ENCODE measurements at regions not wholly inside any gene's neighbourhood (a gene's known extent, or its start where the extent isn't known, plus 50 kb on each side); places are given as distances from the start of the nearest gene placed in this dataset.
A peak's percentile ranks its signal among the peaks of the same experiment; 100 is the strongest.

DNA sequence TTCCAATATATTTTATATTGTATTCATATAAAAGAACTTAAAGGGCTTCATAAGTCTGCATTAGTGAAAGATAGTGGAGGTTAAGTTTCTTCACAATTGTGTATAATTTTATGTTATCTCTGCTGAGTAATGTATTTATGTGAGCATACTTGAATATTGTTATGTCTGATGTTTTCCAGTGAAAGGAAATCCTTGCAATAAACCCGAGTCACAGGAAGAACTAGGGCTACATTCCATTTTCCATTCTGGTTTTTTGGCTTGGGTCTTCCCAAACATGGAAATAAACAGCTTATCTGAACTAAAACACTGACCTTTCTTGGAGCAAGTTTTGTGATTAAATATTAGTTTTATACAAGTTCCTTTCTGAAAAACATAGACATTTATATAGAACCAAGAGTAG, 231.3 kb upstream of the GPRIN3 start:
- DNase-seq (ENCODE audit: low read depth, low spot score), result peak; percentile 94
- Histone ChIP-seq H2AFZ (ENCODE audit: low read depth, low read length) (no peak overlapping the region), H3K27me3 (ENCODE audit: control insufficient read depth in 2 of 2, insufficient read depth in 2 of 2, low read length in 2 of 2) (no peaks in the 10 kb centered on the region), H3K4me1 (ENCODE audit: control insufficient read depth, extremely low read depth, insufficient read depth, low read length) (peaks cover 64% of the 10 kb centered on the region), H3K36me3 (ENCODE audit: control insufficient read depth in 2 of 2, extremely low read depth in 1 of 2, insufficient read depth in 2 of 2, low read length in 2 of 2) (no peaks in the 10 kb centered on the region), H3K27ac (ENCODE audit: insufficient read depth, low read depth, low read length) (peak overlapping the region; percentile 94), H3K9me1 (replicated peaks; ENCODE audit: control insufficient read depth, extremely low read depth, insufficient read depth, low read length) (no peaks in the 10 kb centered on the region), H3K9ac (replicated peaks; ENCODE audit: extremely low read depth, insufficient read depth, low read length) (peak overlapping the region; percentile 72), H3K4me3 (replicated peaks in 1 of 3; ENCODE audit: insufficient read depth in 1 of 3, low read depth in 1 of 3, low read length in 3 of 3) (no peak overlapping the region), H4K20me1 (replicated peaks; ENCODE audit: control insufficient read depth, extremely low read depth, insufficient read depth, low read length) (no peaks in the 10 kb centered on the region), H3K4me2 (ENCODE audit: insufficient read depth, low read length) (peak overlapping the region; percentile 82), H3K9me3 (replicated peaks; ENCODE audit: control insufficient read depth, insufficient read depth, low read length) (no peaks in the 10 kb centered on the region), H3K79me2 (ENCODE audit: control insufficient read depth, insufficient read depth, low read length) (no peaks in the 10 kb centered on the region)
- ChIA-PET CTCF (interaction anchor here (1.7 to 3.3 kb wide), 3 partner anchors 11 to 53 kb away, joined by 7 to 18 read pairs (median 11); no protein-coding TSS in a partner anchor), POLR2A (no interaction called here)
- dilution Hi-C loops (cut with MboI; ENCODE audit: extremely low pct_ligation_motif_present, low sequenced_read_pairs) (no loop called here), intact Hi-C loops (cut with micrococcal nuclease) (loop anchor here (1.0 to 2.0 kb wide), 4 partner anchors 10 to 356 kb away; partner anchors contain the start of gene MMRN1)
- TF ChIP-seq FOS (IDR thresholded peaks at IDR 0.05; ENCODE audit: borderline replicate concordance, insufficient read depth, low read length) (peak; percentile 16), EZH2 (IDR thresholded peaks at IDR 0.05; ENCODE audit: borderline replicate concordance, low read depth, low read length, severe bottlenecking) (no peak)
- TF ChIP-seq, protein P1, sequence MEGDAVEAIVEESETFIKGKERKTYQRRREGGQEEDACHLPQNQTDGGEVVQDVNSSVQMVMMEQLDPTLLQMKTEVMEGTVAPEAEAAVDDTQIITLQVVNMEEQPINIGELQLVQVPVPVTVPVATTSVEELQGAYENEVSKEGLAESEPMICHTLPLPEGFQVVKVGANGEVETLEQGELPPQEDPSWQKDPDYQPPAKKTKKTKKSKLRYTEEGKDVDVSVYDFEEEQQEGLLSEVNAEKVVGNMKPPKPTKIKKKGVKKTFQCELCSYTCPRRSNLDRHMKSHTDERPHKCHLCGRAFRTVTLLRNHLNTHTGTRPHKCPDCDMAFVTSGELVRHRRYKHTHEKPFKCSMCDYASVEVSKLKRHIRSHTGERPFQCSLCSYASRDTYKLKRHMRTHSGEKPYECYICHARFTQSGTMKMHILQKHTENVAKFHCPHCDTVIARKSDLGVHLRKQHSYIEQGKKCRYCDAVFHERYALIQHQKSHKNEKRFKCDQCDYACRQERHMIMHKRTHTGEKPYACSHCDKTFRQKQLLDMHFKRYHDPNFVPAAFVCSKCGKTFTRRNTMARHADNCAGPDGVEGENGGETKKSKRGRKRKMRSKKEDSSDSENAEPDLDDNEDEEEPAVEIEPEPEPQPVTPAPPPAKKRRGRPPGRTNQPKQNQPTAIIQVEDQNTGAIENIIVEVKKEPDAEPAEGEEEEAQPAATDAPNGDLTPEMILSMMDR (IDR thresholded peaks at IDR 0.05; ENCODE audit: extremely low read depth in 1 of 2, insufficient read depth in 1 of 2, low read depth in 1 of 2, low read length in 2 of 2), result no peak
- BruUV-seq (replicated peaks), result TSS peak; percentile 59
- FAIRE-seq, result peak; percentile 77

DNA sequence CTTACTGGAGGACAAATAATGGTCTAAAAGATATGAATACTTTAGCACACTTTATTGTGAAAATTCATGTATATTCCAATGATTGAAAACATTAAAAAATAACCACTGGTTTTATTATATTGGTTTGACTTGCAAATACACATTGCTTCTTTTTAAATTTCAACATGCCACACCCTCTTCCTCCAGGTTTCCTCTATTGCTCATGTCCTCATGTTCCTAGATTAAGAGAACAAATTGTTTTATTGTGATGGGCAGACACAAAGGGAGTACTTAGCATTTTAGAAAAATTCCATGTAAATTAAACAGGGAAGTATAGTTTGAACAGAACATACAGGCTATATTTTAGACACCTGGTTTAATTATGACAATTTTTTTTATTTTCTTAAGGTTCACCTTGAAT, 230.6 kb upstream of the GPRIN3 start:
- intact Hi-C loops (cut with micrococcal nuclease) (loop anchor here (2.0 kb wide), 1 partner anchor 357 kb away; the partner anchor contains the start of gene MMRN1), dilution Hi-C loops (cut with MboI; ENCODE audit: extremely low pct_ligation_motif_present, low sequenced_read_pairs) (no loop called here)
- Histone ChIP-seq H3K4me2 (ENCODE audit: insufficient read depth, low read length) (peak overlapping the region; percentile 82), H3K9ac (replicated peaks; ENCODE audit: extremely low read depth, insufficient read depth, low read length) (peak overlapping the region; percentile 72), H3K79me2 (ENCODE audit: control insufficient read depth, insufficient read depth, low read length) (no peaks in the 10 kb centered on the region), H3K27me3 (ENCODE audit: control insufficient read depth in 2 of 2, insufficient read depth in 2 of 2, low read length in 2 of 2) (no peaks in the 10 kb centered on the region), H3K4me3 (replicated peaks in 1 of 3; ENCODE audit: insufficient read depth in 1 of 3, low read depth in 1 of 3, low read length in 3 of 3) (no peak overlapping the region), H3K27ac (ENCODE audit: insufficient read depth, low read depth, low read length) (peak overlapping the region; percentile 94), H3K4me1 (ENCODE audit: control insufficient read depth, extremely low read depth, insufficient read depth, low read length) (peaks cover 64% of the 10 kb centered on the region), H2AFZ (ENCODE audit: low read depth, low read length) (no peak overlapping the region), H3K9me3 (replicated peaks; ENCODE audit: control insufficient read depth, insufficient read depth, low read length) (no peaks in the 10 kb centered on the region), H3K36me3 (ENCODE audit: control insufficient read depth in 2 of 2, extremely low read depth in 1 of 2, insufficient read depth in 2 of 2, low read length in 2 of 2) (no peaks in the 10 kb centered on the region), H4K20me1 (replicated peaks; ENCODE audit: control insufficient read depth, extremely low read depth, insufficient read depth, low read length) (no peaks in the 10 kb centered on the region), H3K9me1 (replicated peaks; ENCODE audit: control insufficient read depth, extremely low read depth, insufficient read depth, low read length) (no peaks in the 10 kb centered on the region)
- ChIA-PET CTCF (interaction anchor here (1.2 to 3.3 kb wide), 2 partner anchors 12 to 31 kb away, joined by 4 to 18 read pairs; no protein-coding TSS in a partner anchor), POLR2A (no interaction called here)
- peak; percentile 72 for DNase-seq (ENCODE audit: low read depth, low spot score)
- FAIRE-seq, result peak; percentile 59
- TF ChIP-seq GATA2 (IDR thresholded peaks at IDR 0.05; ENCODE audit: insufficient read depth, insufficient read length, low read depth, low read length) (no peak), POLR2AphosphoS5 (IDR thresholded peaks at IDR 0.05; ENCODE audit: insufficient read depth, low read depth, low read length) (no peak), POLR2A (IDR thresholded peaks at IDR 0.05; ENCODE audit: low read depth, low read length) (no peak), FOS (IDR thresholded peaks at IDR 0.05; ENCODE audit: borderline replicate concordance, insufficient read depth, low read length) (no peak), MYC (IDR thresholded peaks at IDR 0.05; ENCODE audit: low read depth, low read length) (no peak), JUN (IDR thresholded peaks at IDR 0.05; ENCODE audit: borderline replicate concordance, insufficient read depth, insufficient read length, low read depth) (no peak)
- TF ChIP-seq, protein P2, sequence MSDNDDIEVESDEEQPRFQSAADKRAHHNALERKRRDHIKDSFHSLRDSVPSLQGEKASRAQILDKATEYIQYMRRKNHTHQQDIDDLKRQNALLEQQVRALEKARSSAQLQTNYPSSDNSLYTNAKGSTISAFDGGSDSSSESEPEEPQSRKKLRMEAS (IDR thresholded peaks at IDR 0.05; ENCODE audit: insufficient read depth, insufficient read length), result no peak
- TF ChIP-seq, protein P1 (IDR thresholded peaks at IDR 0.05; ENCODE audit: extremely low read depth in 1 of 2, insufficient read depth in 1 of 2, low read depth in 1 of 2, low read length in 2 of 2), result no peak
- no TSS peak for BruUV-seq (replicated peaks)
